K562 (cell line): ENCODE measurements at regions not wholly inside any gene's neighbourhood (a gene's known extent, or its start where the extent isn't known, plus 50 kb on each side); places are given as distances from the start of the nearest gene placed in this dataset.

ENCODE experiments used
- ATAC-seq: fragments of 200-7000 bp; cut with Tn5 transposase; 3 replicates; pipeline ENCODE4 v1.9.1; 2020; ENCODE audit warnings: moderate library complexity
- BruUV-seq: library from RNA; stranded (reverse); fragments of 400-500 nt; replicated peaks from 2 replicates; lab custom pipeline; 2021; lab: Mats Ljungman, UMichigan
- CTCF ChIA-PET: fragments of 300-600 bp; formaldehyde crosslinking; extraction: SDS; loops from one replicate; lab custom pipeline; 2021; ENCODE audit warnings: low intra/inter-chr PET ratio; lab: Yijun Ruan, JAX
- POLR2A ChIA-PET: fragments of 300-600, 350-650 bp; sonication (Branson Sonifier 250); formaldehyde crosslinking; extraction: SDS; loops from one replicate; lab custom pipeline; 2021; ENCODE audit warnings: antibody characterized with exemption, inconsistent platforms; lab: Yijun Ruan, JAX
- DNase-seq, 4 experiments: peaks; one replicate each; pipeline versions ENCODE4 v3.0.0 to v3.0.0-alpha.2; 2011 to 2018; ENCODE audit warnings: low spot score in 3 of 4, mixed read lengths in 3 of 4; ENCODE audit errors: extremely low read depth in 1 of 4
- FAIRE-seq: peaks from 2 replicates; lab custom pipeline; 2011; peaks lifted over from hg19 to GRCh38; lab: Jason Lieb, UNC
- H2AFZ ChIP-seq: 2 replicates; pipeline ENCODE4 v1.6.0; 2011; ENCODE audit warnings: low read depth, low read length, control low read depth, inconsistent platforms
- H3K27ac ChIP-seq: fragments of 200-600 bp; 3 replicates; pipeline ENCODE4 v1.8.0; 2011; ENCODE audit warnings: low read depth, mild to moderate bottlenecking, control low read depth, inconsistent platforms, low read length, moderate library complexity, mixed read lengths; ENCODE audit errors: extremely low read depth
- H3K27me3 ChIP-seq, 2 experiments: fragments of 300-600 bp in 1 of 2; 2 replicates in 1 of 2; 3 replicates in 1 of 2; pipeline versions ENCODE4 v1.6.0 to v1.8.0; 2011; ENCODE audit warnings: inconsistent platforms in 2 of 2, low read length in 2 of 2, mild to moderate bottlenecking in 1 of 2, mixed read lengths in 1 of 2, moderate library complexity in 1 of 2; ENCODE audit not compliant: control insufficient read depth in 2 of 2, insufficient read depth in 2 of 2
- H3K36me3 ChIP-seq: fragments of 300-600 bp; 3 replicates; pipeline ENCODE4 v1.8.0; 2011; ENCODE audit warnings: mild to moderate bottlenecking, low read length, inconsistent platforms; ENCODE audit not compliant: control insufficient read depth, insufficient read depth
- H3K4me1 ChIP-seq, 2 experiments: fragments of 200-600 bp in 1 of 2; replicated peaks in 1 of 2; 2 replicates in 1 of 2; 3 replicates in 1 of 2; pipeline versions ENCODE4 v1.5.1 to v1.8.0; 2011; ENCODE audit warnings: inconsistent platforms in 2 of 2, low read length in 2 of 2, mild to moderate bottlenecking in 1 of 2, mixed read lengths in 1 of 2, moderate library complexity in 1 of 2; ENCODE audit not compliant: control insufficient read depth in 2 of 2, insufficient read depth in 2 of 2
- H3K4me2 ChIP-seq: 2 replicates; pipeline ENCODE4 v1.6.1; 2011; ENCODE audit warnings: low read length, control low read depth, inconsistent platforms, mixed read lengths; ENCODE audit not compliant: insufficient read depth
- H3K4me3 ChIP-seq: fragments of 200-600 bp; sonication (generic), shearing (Covaris generic); 2 replicates; pipeline ENCODE4 v1.5.1; 2016; ENCODE audit warnings: control low read depth, inconsistent platforms
- H3K79me2 ChIP-seq: fragments of 200-600 bp; 3 replicates; pipeline ENCODE4 v1.8.0; 2011; ENCODE audit warnings: low read length, inconsistent platforms; ENCODE audit not compliant: control insufficient read depth, insufficient read depth
- H3K9ac ChIP-seq, 2 experiments: 2 replicates each; pipeline versions ENCODE4 v1.6.0 to v1.6.1; 2011; ENCODE audit warnings: low read depth in 2 of 2, low read length in 2 of 2, control low read depth in 1 of 2, inconsistent platforms in 1 of 2, mild to moderate bottlenecking in 1 of 2, mixed read lengths in 1 of 2; ENCODE audit not compliant: insufficient read depth in 1 of 2
- H3K9me1 ChIP-seq: one replicate; pipeline ENCODE4 v1.6.0; 2011; ENCODE audit warnings: inconsistent platforms, mild to moderate bottlenecking, low read length, moderate library complexity; ENCODE audit not compliant: control insufficient read depth, insufficient read depth
- H3K9me3 ChIP-seq: replicated peaks from 2 replicates; pipeline ENCODE4 v1.5.1; 2011; ENCODE audit warnings: low read depth, low read length, inconsistent platforms; ENCODE audit not compliant: control insufficient read depth, insufficient read depth
- H4K20me1 ChIP-seq: replicated peaks from 2 replicates; pipeline ENCODE4 v1.6.1; 2011; ENCODE audit warnings: low read length, inconsistent platforms, mixed read lengths; ENCODE audit not compliant: control insufficient read depth, insufficient read depth
- CEBPG ChIP-seq, 3 experiments: fragments of 200-800 bp in 1 of 3; sonication (Bioruptor generic) in 1 of 3; sonication (generic) in 1 of 3; formaldehyde crosslinking in 1 of 3; IDR thresholded peaks in 2 of 3; conservative IDR thresholded peaks in 1 of 3; 2 replicates each; pipeline versions ENCODE4 v1.6.1 to v1.8.0; 2016 to 2022; ENCODE audit warnings: missing compliant biosample characterization in 2 of 3, missing genetic modification characterization in 2 of 3, mild to moderate bottlenecking in 1 of 3, missing genetic modification reagents in 1 of 3
- CXXC5 ChIP-seq: fragments of 250-450 bp; sonication (Bioruptor Pico); IDR thresholded peaks from 2 replicates; pipeline ENCODE4 v1.8.0; 2022; ENCODE audit warnings: inconsistent platforms, mild to moderate bottlenecking, moderate library complexity
- ETV5 ChIP-seq: sonication (generic); formaldehyde crosslinking; IDR thresholded peaks from 2 replicates; pipeline ENCODE4 v1.4.0; 2020; ENCODE audit warnings: low read depth, mild to moderate bottlenecking, missing genetic modification reagents
- ETV6 ChIP-seq, 3 experiments: fragments of 150-350 bp in 1 of 3; sonication (generic) in 1 of 3; formaldehyde crosslinking in 1 of 3; IDR thresholded peaks; 2 replicates each; pipeline versions ENCODE4 v1.6.1 to v1.8.0; 2014 to 2022; ENCODE audit warnings: borderline replicate concordance in 2 of 3, low read depth in 2 of 3, antibody characterized with exemption in 1 of 3, low read length in 1 of 3, mild to moderate bottlenecking in 1 of 3, missing genetic modification reagents in 1 of 3
- MEF2A ChIP-seq: IDR thresholded peaks from 2 replicates; pipeline ENCODE4 v1.6.1; 2011; ENCODE audit warnings: low read depth, mild to moderate bottlenecking, low read length, moderate library complexity; ENCODE audit not compliant: control insufficient read depth
- ZNF174 ChIP-seq: fragments of 250-450 bp; sonication (Bioruptor Pico); IDR thresholded peaks from 2 replicates; pipeline ENCODE4 v1.4.0; 2020; ENCODE audit warnings: mild to moderate bottlenecking
- ZNF584 ChIP-seq: fragments of 200-800 bp; sonication (Bioruptor generic); IDR thresholded peaks from 2 replicates; pipeline ENCODE4 v1.6.1; 2016; ENCODE audit warnings: low read depth, mild to moderate bottlenecking, missing genetic modification characterization, missing compliant biosample characterization
- WGBS: fragments of 100-300 bp; shearing (Covaris generic); methylation state at CpG from one replicate; pipeline ENCODE4 v1.1.6; 2016; ENCODE audit warnings: low coverage, mixed read lengths; ENCODE audit not compliant: insufficient coverage; ENCODE audit errors: missing lambda C conversion rate; 5-methylcytosine and 5-hydroxymethylcytosine counted together
- in situ Hi-C: fragments of 300-500 bp; cut with MboI; formaldehyde crosslinking; loops from 4 replicates; pipeline ENCODE4 v1.15.0; 2018; ENCODE audit warnings: inconsistent platforms, mixed read lengths
- intact Hi-C: fragments of 100-400 bp; cut with micrococcal nuclease; formaldehyde crosslinking; loops from 2 replicates; pipeline ENCODE4 v1.14.2; 2022
- TF ChIP-seq, protein P1 (sequence below): fragments of 450-650 bp; formaldehyde crosslinking; conservative IDR thresholded peaks from 2 replicates; pipeline ENCODE4 v1.4.0; 2022; ENCODE audit warnings: mild to moderate bottlenecking, missing genetic modification characterization
- TF ChIP-seq, protein P2 (sequence below): IDR thresholded peaks from 3 replicates; pipeline ENCODE4 v1.6.1; 2011; ENCODE audit warnings: borderline replicate concordance, mild to moderate bottlenecking; ENCODE audit not compliant: insufficient read length, insufficient read depth

DNA sequence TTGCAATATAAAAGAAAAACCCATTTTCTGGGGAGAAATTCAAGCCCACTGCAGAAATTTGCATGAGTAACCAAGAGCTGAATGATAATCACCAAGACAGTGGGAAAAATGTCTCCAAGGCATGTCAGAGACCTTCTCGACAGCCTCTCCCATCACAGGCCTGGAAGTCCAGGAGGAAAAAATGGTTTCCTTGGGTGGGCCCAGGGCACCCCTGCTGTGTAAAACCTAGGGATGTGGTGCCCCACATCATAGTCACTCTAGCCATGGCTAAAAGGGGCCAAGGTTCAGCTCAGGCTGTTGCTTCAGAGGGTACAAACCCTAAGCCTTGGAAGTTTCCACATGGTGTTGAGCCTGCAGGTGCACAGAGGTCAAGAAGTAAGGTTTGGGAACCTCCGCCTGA, 108.4 kb downstream of the FAT4 start:
- Histone ChIP-seq H3K27ac (no peak overlapping the region), H3K4me1 (no peaks in the 10 kb centered on the region), H2AFZ (no peak overlapping the region), H3K36me3 (no peaks in the 10 kb centered on the region), H4K20me1 (no peaks in the 10 kb centered on the region), H3K9me3 (no peaks in the 10 kb centered on the region), H3K79me2 (no peaks in the 10 kb centered on the region), H3K4me2 (no peak overlapping the region), H3K27me3 (no peaks in the 10 kb centered on the region), H3K9me1 (no peaks in the 10 kb centered on the region), H3K9ac (no peak overlapping the region), H3K4me3 (no peak overlapping the region)
- no peak for DNase-seq
- WGBS = 0% methylated on average over 2 of the region's 2 CpGs
- ChIA-PET POLR2A (no interaction called here), CTCF (no interaction called here)
- intact Hi-C loops = no loop called here
- in situ Hi-C loops = no loop called here
- no peak for FAIRE-seq
- TF ChIP-seq, protein P1, sequence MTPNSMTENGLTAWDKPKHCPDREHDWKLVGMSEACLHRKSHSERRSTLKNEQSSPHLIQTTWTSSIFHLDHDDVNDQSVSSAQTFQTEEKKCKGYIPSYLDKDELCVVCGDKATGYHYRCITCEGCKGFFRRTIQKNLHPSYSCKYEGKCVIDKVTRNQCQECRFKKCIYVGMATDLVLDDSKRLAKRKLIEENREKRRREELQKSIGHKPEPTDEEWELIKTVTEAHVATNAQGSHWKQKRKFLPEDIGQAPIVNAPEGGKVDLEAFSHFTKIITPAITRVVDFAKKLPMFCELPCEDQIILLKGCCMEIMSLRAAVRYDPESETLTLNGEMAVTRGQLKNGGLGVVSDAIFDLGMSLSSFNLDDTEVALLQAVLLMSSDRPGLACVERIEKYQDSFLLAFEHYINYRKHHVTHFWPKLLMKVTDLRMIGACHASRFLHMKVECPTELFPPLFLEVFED (CRISPR knock-in tag) = no peak
- TF ChIP-seq CEBPG (CRISPR knock-in tag; IDR thresholded peaks at IDR 0.05) (no peak), CEBPG (tag; conservative IDR thresholded peaks at IDR 0.05 in 1 of 2, IDR thresholded peaks at IDR 0.05 in 1 of 2) (no peak), MEF2A (no peak), ETV6 (IDR thresholded peaks at IDR 0.05; ENCODE audit: borderline replicate concordance in 1 of 2, low read depth in 2 of 2, low read length in 1 of 2) (no peak), ETV6 (CRISPR knock-in tag; IDR thresholded peaks at IDR 0.05; ENCODE audit: borderline replicate concordance) (no peak), CXXC5 (CRISPR knock-in tag) (no peak), ZNF584 (CRISPR knock-in tag) (no peak), ETV5 (CRISPR knock-in tag) (no peak), ZNF174 (no peak)
- TF ChIP-seq, protein P2, sequence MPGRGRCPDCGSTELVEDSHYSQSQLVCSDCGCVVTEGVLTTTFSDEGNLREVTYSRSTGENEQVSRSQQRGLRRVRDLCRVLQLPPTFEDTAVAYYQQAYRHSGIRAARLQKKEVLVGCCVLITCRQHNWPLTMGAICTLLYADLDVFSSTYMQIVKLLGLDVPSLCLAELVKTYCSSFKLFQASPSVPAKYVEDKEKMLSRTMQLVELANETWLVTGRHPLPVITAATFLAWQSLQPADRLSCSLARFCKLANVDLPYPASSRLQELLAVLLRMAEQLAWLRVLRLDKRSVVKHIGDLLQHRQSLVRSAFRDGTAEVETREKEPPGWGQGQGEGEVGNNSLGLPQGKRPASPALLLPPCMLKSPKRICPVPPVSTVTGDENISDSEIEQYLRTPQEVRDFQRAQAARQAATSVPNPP = no peak
- no peak for ATAC-seq
- BruUV-seq = no TSS peak
